ENCODE measurements at regions not wholly inside any gene's neighbourhood (a gene's known extent, or its start where the extent isn't known, plus 50 kb on each side); places are given as distances from the start of the nearest gene placed in this dataset.

GRCh38 chr18:2442726-2443275, 128.5 kb downstream of the METTL4 start:
- CTCF ChIA-PET, result interaction anchor here (0.7 to 1.0 kb wide), 2 partner anchors 11 to 99 kb away, joined by 3 read pairs; no protein-coding TSS in a partner anchor
- H3K9me3 ChIP-seq, result peaks cover 4% of the 10 kb centered on the region; the same call in 1 of the 2 replicates
- no peaks in the 10 kb centered on the region for H3K36me3 Mint-ChIP-seq (ENCODE audit: insufficient read depth, unreplicated experiment)
- no peak for TF ChIP-seq CTCF (IDR thresholded peaks at IDR 0.05; ENCODE audit: insufficient read depth in 1 of 2, low read depth in 1 of 2, low read length in 1 of 2, severe bottlenecking in 1 of 2, unreplicated experiment in 1 of 2)
- intact Hi-C loops (cut with micrococcal nuclease; ENCODE audit: unreplicated experiment), result no loop called here
- no peaks in the 10 kb centered on the region for H3K36me3 ChIP-seq (ENCODE audit: control insufficient read depth, insufficient read depth, low read length)
- no peaks in the 10 kb centered on the region for H3K9me3 Mint-ChIP-seq (ENCODE audit: unreplicated experiment)
- POLR2A ChIA-PET, result no interaction called here
- no peak overlapping the region for H3K4me3 ChIP-seq (ENCODE audit: low read depth, low read length)
- H3K27me3 ChIP-seq (replicated peaks; ENCODE audit: control insufficient read depth, insufficient read depth, low read length), result no peaks in the 10 kb centered on the region
- no peaks in the 10 kb centered on the region for H3K4me1 Mint-ChIP-seq (ENCODE audit: low read depth, unreplicated experiment)
- H3K27ac Mint-ChIP-seq (ENCODE audit: unreplicated experiment), result no peak overlapping the region
- DNase-seq, result no peak
- no peaks in the 10 kb centered on the region for H3K27me3 Mint-ChIP-seq (ENCODE audit: insufficient read depth, unreplicated experiment)
- no peak overlapping the region for H3K4me3 Mint-ChIP-seq (ENCODE audit: unreplicated experiment)
- H3K4me1 ChIP-seq, result peaks cover 8% of the 10 kb centered on the region; the same call in 1 of the 2 replicates
- BruUV-seq (replicated peaks), result no TSS peak

DNA sequence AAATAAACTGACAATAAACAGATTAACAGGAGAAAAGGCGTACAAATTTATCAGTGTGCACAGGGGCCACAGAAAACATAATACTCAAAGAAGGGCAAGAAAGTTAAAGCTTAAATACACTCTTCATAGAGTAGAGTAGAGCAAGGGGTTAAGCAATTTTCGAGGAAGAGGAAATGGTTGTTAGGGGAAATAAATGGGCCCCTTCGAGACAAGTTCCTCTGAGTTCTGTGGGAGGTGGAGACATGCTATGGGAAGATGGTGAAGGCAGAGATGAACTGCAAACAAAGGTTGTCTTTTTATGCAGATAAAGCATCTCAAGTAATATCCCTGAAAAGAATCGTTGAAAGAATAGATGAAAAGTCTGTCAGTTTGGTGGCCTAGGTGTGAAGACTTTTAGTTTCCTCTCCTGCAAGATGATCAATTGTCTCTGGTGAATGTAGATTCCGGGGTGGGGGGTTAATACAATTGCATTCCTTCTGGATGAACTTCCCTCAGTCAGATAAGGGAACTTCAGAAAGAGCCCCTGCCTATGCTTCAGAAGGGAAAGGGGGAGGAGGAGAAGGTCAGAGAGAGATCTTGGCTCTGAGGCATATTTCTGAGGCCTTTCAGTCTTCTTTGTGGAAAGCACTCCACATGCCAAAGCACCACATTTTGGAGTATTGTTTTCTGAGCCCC, 127.0 kb downstream of the METTL4 start:
- Mint-ChIP-seq H3K4me1 (ENCODE audit: low read depth, unreplicated experiment) (no peaks in the 10 kb centered on the region), H3K4me3 (ENCODE audit: unreplicated experiment) (no peak overlapping the region), H3K27me3 (ENCODE audit: insufficient read depth, unreplicated experiment) (no peaks in the 10 kb centered on the region), H3K9me3 (ENCODE audit: unreplicated experiment) (no peaks in the 10 kb centered on the region), H3K27ac (ENCODE audit: unreplicated experiment) (no peak overlapping the region), H3K36me3 (ENCODE audit: insufficient read depth, unreplicated experiment) (no peaks in the 10 kb centered on the region)
- DNase-seq, result no peak
- POLR2A ChIA-PET, result no interaction called here
- CTCF ChIA-PET, result no interaction called here
- intact Hi-C loops (cut with micrococcal nuclease; ENCODE audit: unreplicated experiment), result no loop called here
- TF ChIP-seq CTCF (IDR thresholded peaks at IDR 0.05; ENCODE audit: insufficient read depth in 1 of 2, low read depth in 1 of 2, low read length in 1 of 2, severe bottlenecking in 1 of 2, unreplicated experiment in 1 of 2), result no peak
- BruUV-seq (replicated peaks), result no TSS peak
- H3K36me3 ChIP-seq (ENCODE audit: control insufficient read depth, insufficient read depth, low read length), result no peaks in the 10 kb centered on the region
- peaks cover 4% of the 10 kb centered on the region; the same call in 1 of the 2 replicates for H3K9me3 ChIP-seq
- H3K4me3 ChIP-seq (ENCODE audit: low read depth, low read length), result no peak overlapping the region
- peaks cover 8% of the 10 kb centered on the region; the same call in 1 of the 2 replicates for H3K4me1 ChIP-seq
- no peaks in the 10 kb centered on the region for H3K27me3 ChIP-seq (replicated peaks; ENCODE audit: control insufficient read depth, insufficient read depth, low read length)

GRCh38 chr18:2448565-2449151, 122.6 kb downstream of the METTL4 start:
- ChIA-PET POLR2A (no interaction called here), CTCF (no interaction called here)
- DNase-seq, result no peak
- Histone ChIP-seq H3K27me3 (replicated peaks; ENCODE audit: control insufficient read depth, insufficient read depth, low read length) (no peaks in the 10 kb centered on the region), H3K4me1 (no peaks in the 10 kb centered on the region; the same call in 1 of the 2 replicates), H3K36me3 (ENCODE audit: control insufficient read depth, insufficient read depth, low read length) (no peaks in the 10 kb centered on the region), H3K4me3 (ENCODE audit: low read depth, low read length) (no peak overlapping the region), H3K9me3 (peaks cover 4% of the 10 kb centered on the region; the same call in 1 of the 2 replicates)
- Mint-ChIP-seq H3K27me3 (ENCODE audit: insufficient read depth, unreplicated experiment) (no peaks in the 10 kb centered on the region), H3K27ac (ENCODE audit: unreplicated experiment) (no peak overlapping the region), H3K36me3 (ENCODE audit: insufficient read depth, unreplicated experiment) (no peaks in the 10 kb centered on the region), H3K9me3 (ENCODE audit: unreplicated experiment) (no peaks in the 10 kb centered on the region), H3K4me1 (ENCODE audit: low read depth, unreplicated experiment) (no peaks in the 10 kb centered on the region), H3K4me3 (ENCODE audit: unreplicated experiment) (no peak overlapping the region)
- intact Hi-C loops (cut with micrococcal nuclease; ENCODE audit: unreplicated experiment), result no loop called here
- BruUV-seq (replicated peaks), result no TSS peak
- TF ChIP-seq CTCF (IDR thresholded peaks at IDR 0.05; ENCODE audit: insufficient read depth in 1 of 2, low read depth in 1 of 2, low read length in 1 of 2, severe bottlenecking in 1 of 2, unreplicated experiment in 1 of 2), result no peak

All from Caco-2 (cell line).